Adrenal gland (tissue), 9 donors: ENCODE measurements at regions not wholly inside any gene's neighbourhood (a gene's known extent, or its start where the extent isn't known, plus 50 kb on each side); places are given as distances from the start of the nearest gene placed in this dataset.

Source experiments
- DNase-seq, 7 donors: peaks; one replicate each; pipeline ENCODE4 v3.0.0-alpha.2; 2019 to 2020
- H3K27ac ChIP-seq, 5 donors: fragments of 200-600 bp; sonication (generic) in 4 of 5; 1 replicate in 3 of 5; 2 replicates in 2 of 5; pipeline versions ENCODE4 v1.5.1 to v1.8.0; 2016 to 2020; ENCODE audit warnings: mild to moderate bottlenecking in 1 of 5
- H3K27me3 ChIP-seq: fragments of 200-600 bp; 2 replicates; pipeline ENCODE4 v1.8.0; 2021
- H3K36me3 ChIP-seq, 2 donors: fragments of 200-600 bp; replicated peaks in 1 of 2; 1 replicate in 1 of 2; 2 replicates in 1 of 2; pipeline versions ENCODE4 v1.5.1 to v1.8.0; 2018 to 2022
- H3K4me1 ChIP-seq, 2 donors: fragments of 200-600 bp; replicated peaks in 1 of 2; 1 replicate in 1 of 2; 2 replicates in 1 of 2; pipeline versions ENCODE4 v1.5.1 to v1.8.0; 2018 to 2021
- H3K4me3 ChIP-seq, 4 donors: fragments of 200-600 bp; sonication (generic) in 3 of 4; one replicate each; pipeline ENCODE4 v1.5.1; 2016 to 2018
- H3K9me3 ChIP-seq, 3 donors: fragments of 200-600 bp; sonication (generic) in 1 of 3; replicated peaks in 1 of 3; 1 replicate in 2 of 3; 2 replicates in 1 of 3; pipeline versions ENCODE4 v1.5.1 to v1.8.0; 2016 to 2021
- POLR2A ChIP-seq, 2 donors: fragments of 450-650 bp; IDR thresholded peaks; one replicate each; pipeline ENCODE4 v1.6.1; 2017; ENCODE audit warnings: antibody characterized with exemption in 2 of 2, mild to moderate bottlenecking in 2 of 2, moderate library complexity in 1 of 2
- WGBS, 4 donors: extraction: QIAGEN DNeasy Blood & Tissue Kit in 2 of 4; methylation state at CpG; one replicate each; pipeline versions ENCODE4 v1.1.5 to v1.1.7; 2013 to 2017; 5-methylcytosine and 5-hydroxymethylcytosine counted together
- intact Hi-C, 2 donors: fragments of 100-400 bp; cut with DNase I; formaldehyde crosslinking; loops; one replicate each; pipeline versions ENCODE4 v1.14.1 to v1.15.0; 2022 to 2023
- TF ChIP-seq, protein P1 (sequence below), 6 experiments: fragments of 450-650 bp in 4 of 6; fragments of 200-600 bp in 2 of 6; sonication (generic) in 1 of 6; IDR thresholded peaks; 1 replicate in 5 of 6; 2 replicates in 1 of 6; pipeline versions ENCODE4 v1.5.1 to v1.8.0; 2016 to 2021; ENCODE audit warnings: antibody characterized with exemption in 6 of 6, mild to moderate bottlenecking in 2 of 6, moderate library complexity in 1 of 6
- donor health status: healthy with polysubstance abuse.
- donor health status: Bipolar disorder and iron deficiency.
- donor health status: DM: yes; HTN: yes; CAD: no.
- donor health status: DM: no; HTN: no; CAD: no.
- donor health status: DM: no; HTN: no; CAD: no.

DNA sequence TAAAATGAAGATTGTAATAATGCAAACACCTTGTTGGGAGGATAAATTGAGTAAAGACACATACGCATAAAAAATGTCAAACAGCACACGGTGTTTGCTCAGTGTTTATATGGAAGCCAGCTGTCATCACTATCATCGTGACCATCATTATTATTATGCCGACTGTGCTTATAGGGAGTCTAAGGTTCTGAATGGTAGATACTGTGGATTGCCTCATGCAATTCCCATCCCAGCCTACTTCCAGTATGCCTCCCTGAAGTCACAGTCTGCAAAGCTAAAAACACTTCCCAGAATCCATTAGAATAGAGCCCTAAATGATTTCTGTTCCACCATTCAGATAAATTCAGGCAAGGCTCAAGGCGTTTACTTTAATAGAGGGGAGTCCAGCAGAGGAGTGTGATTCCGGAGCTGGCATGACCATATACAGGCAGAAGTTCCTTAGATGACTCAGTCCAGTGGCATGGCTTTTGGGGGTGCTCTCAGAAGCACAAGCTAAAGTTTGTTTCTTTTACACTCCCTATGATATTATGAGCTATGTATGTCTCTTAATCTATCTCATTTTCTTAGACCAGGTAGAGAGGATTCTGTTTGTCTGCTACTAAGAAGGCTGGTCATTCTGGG lies 148.7 kb downstream of the MEX3B start:
- Histone ChIP-seq H3K27me3 (no peaks in the 10 kb centered on the region), H3K4me1 (no peaks in the 10 kb centered on the region), H3K36me3 (no peaks in the 10 kb centered on the region), H3K9me3 (no peaks in the 10 kb centered on the region), H3K4me3 (no peak overlapping the region), H3K27ac (no peak overlapping the region)
- intact Hi-C loops = no loop called here
- TF ChIP-seq POLR2A (IDR thresholded peaks at IDR 0.05) = no peak
- TF ChIP-seq, protein P1, sequence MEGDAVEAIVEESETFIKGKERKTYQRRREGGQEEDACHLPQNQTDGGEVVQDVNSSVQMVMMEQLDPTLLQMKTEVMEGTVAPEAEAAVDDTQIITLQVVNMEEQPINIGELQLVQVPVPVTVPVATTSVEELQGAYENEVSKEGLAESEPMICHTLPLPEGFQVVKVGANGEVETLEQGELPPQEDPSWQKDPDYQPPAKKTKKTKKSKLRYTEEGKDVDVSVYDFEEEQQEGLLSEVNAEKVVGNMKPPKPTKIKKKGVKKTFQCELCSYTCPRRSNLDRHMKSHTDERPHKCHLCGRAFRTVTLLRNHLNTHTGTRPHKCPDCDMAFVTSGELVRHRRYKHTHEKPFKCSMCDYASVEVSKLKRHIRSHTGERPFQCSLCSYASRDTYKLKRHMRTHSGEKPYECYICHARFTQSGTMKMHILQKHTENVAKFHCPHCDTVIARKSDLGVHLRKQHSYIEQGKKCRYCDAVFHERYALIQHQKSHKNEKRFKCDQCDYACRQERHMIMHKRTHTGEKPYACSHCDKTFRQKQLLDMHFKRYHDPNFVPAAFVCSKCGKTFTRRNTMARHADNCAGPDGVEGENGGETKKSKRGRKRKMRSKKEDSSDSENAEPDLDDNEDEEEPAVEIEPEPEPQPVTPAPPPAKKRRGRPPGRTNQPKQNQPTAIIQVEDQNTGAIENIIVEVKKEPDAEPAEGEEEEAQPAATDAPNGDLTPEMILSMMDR (IDR thresholded peaks at IDR 0.05) = no peak
- 67 to 81% (median 72%) methylated on average over 6 of the region's 6 CpGs for WGBS, 4 donors
- DNase-seq = no peak

DNA sequence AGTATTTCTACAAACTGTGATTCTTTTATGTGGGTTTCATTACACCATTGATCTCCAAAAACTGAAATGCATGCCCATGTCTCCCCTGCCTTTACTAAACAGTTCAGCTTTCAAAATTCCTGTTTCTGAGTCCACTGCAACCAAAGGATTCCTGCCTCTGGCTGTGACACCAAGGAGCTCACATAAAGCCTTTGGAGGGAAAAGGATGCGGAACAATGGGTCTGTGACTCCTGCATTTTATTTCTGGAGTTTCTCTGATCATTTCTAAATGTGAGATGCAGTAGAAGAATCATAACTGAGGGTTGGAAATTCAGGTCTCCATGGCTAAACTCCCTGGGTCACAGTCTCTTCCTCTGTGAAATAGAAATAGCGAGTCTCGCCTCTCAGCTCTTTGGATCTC lies 149.5 kb downstream of the MEX3B start:
- no peak for TF ChIP-seq POLR2A (IDR thresholded peaks at IDR 0.05)
- TF ChIP-seq, protein P1 (IDR thresholded peaks at IDR 0.05) = no peak
- no peak overlapping the region for H3K4me3 ChIP-seq
- WGBS, 4 donors = 83 to 90% (median 85%) methylated on average over 3 of the region's 3 CpGs
- no peaks in the 10 kb centered on the region for H3K36me3 ChIP-seq
- intact Hi-C loops = no loop called here
- DNase-seq = no peak
- H3K27me3 ChIP-seq = no peaks in the 10 kb centered on the region
- no peak overlapping the region for H3K27ac ChIP-seq
- H3K9me3 ChIP-seq = no peaks in the 10 kb centered on the region
- no peaks in the 10 kb centered on the region for H3K4me1 ChIP-seq

DNA sequence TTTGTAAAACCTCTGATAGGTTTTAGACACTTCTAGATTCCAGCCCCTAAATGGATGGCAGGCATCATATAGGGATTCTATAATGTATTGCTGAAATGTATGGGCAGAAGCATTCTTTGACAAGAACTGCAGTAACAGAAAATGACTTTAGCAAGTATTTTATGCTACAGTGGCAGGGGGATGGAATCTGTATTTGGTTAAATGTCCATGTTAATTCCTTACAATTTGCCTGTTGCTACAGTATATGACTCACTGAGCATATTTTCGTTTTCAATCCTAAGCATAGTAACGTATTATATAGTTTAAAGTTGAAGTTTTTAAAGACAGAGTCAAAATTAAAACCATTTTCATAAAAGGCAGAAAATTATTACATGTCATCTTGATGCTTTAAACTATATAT lies 150.1 kb downstream of the MEX3B start:
- H3K36me3 ChIP-seq = no peaks in the 10 kb centered on the region
- H3K27ac ChIP-seq = no peak overlapping the region
- H3K27me3 ChIP-seq = no peaks in the 10 kb centered on the region
- H3K9me3 ChIP-seq = no peaks in the 10 kb centered on the region
- no peaks in the 10 kb centered on the region for H3K4me1 ChIP-seq
- DNase-seq = no peak
- TF ChIP-seq, protein P1 (IDR thresholded peaks at IDR 0.05) = no peak
- intact Hi-C loops = no loop called here
- 55 to 64% (median 63%) methylated on average over 2 of the region's 2 CpGs for WGBS, 4 donors
- H3K4me3 ChIP-seq = no peak overlapping the region

DNA sequence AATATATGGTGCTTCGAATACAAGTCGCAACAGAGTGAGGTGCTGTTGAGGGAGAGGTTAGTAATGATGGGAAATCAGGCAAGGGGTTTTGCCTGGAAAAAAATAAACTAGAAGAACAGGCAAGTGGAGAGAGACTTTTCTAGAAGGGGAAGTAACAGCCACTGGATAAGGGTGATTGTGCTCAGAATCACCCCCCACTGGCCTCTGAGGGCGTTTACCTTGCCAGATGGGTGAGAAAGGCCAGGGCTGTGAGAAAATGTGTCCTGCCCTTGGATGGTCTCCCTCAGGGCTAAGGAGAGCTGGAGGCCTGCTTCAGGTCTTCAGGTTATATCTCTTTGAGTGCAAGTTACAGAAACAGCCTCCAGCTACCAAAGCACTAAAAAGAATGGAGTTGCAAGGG lies 151.8 kb downstream of the MEX3B start:
- TF ChIP-seq, protein P1 (IDR thresholded peaks at IDR 0.05) = no peak
- TF ChIP-seq POLR2A (IDR thresholded peaks at IDR 0.05) = no peak
- no peak overlapping the region for H3K27ac ChIP-seq
- no peaks in the 10 kb centered on the region for H3K27me3 ChIP-seq
- no peak for DNase-seq
- no peaks in the 10 kb centered on the region for H3K36me3 ChIP-seq
- 70 to 86% (median 75%) methylated on average over 3 of the region's 3 CpGs for WGBS, 4 donors
- H3K4me3 ChIP-seq = no peak overlapping the region
- H3K9me3 ChIP-seq = no peaks in the 10 kb centered on the region
- intact Hi-C loops = no loop called here
- no peaks in the 10 kb centered on the region for H3K4me1 ChIP-seq
